Prostate gland (tissue), 2 donors: ENCODE measurements at regions not wholly inside any gene's neighbourhood (a gene's known extent, or its start where the extent isn't known, plus 50 kb on each side); places are given as distances from the start of the nearest gene placed in this dataset.

Source experiments
- CTCF ChIP-seq, 4 experiments: fragments of 200-600 bp in 2 of 4; fragments of 450-650 bp in 2 of 4; sonication (generic) in 2 of 4; IDR thresholded peaks; 1 replicate in 3 of 4; 2 replicates in 1 of 4; pipeline ENCODE4 v1.5.1; 2016 to 2019; ENCODE audit warnings: antibody characterized with exemption in 4 of 4, mild to moderate bottlenecking in 2 of 4, moderate library complexity in 2 of 4
- POLR2AphosphoS5 ChIP-seq: sonication (generic); formaldehyde crosslinking; IDR thresholded peaks from one replicate; pipeline ENCODE4 v1.6.1; 2017; ENCODE audit warnings: antibody characterized with exemption

DNA sequence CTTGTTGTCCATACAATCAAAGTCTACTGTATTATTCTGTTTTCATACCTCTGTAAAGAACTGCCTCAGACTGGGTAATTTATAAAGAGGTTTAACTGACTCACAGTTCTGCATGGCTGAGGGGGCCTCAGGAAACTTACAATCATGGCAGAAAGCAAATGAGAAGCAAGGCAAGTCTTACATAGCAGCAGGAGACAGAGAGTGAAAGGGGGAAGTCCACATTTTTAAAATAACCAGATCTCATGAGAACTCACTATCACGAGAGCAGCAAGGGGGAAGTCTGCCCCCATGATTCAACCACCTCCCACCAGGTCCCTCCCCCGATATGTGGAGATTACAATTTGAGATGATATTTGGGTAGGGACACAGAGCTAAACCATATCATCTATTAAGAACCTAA is 724.6 kb upstream of the CBLB start:
- TF ChIP-seq CTCF (IDR thresholded peaks at IDR 0.05) (no peak), POLR2AphosphoS5 (no peak)
